IMR-90 (cell line): ENCODE measurements at regions not wholly inside any gene's neighbourhood (a gene's known extent, or its start where the extent isn't known, plus 50 kb on each side); places are given as distances from the start of the nearest gene placed in this dataset.

Experiments used
- ATAC-seq: fragments of 200-7000 bp; cut with Tn5 transposase; 2 replicates; pipeline ENCODE4 v1.9.1; 2020; ENCODE audit warnings: low read depth, mild to moderate bottlenecking, moderate library complexity
- BruUV-seq: library from RNA; stranded (reverse); fragments of 400-500 nt; replicated peaks from 2 replicates; lab custom pipeline; 2021; lab: Mats Ljungman, UMichigan
- CTCF ChIA-PET: fragments of 300-600 bp; formaldehyde crosslinking; extraction: SDS; loops from one replicate; lab custom pipeline; 2021; ENCODE audit warnings: antibody characterized with exemption; lab: Yijun Ruan, JAX
- POLR2A ChIA-PET: fragments of 300-600 bp; sonication (Branson Sonifier 250); formaldehyde crosslinking; loops from one replicate; lab custom pipeline; 2022; ENCODE audit warnings: antibody characterized with exemption; ENCODE audit not compliant: unreplicated experiment; lab: Charles Lee
- DNase-seq: peaks from one replicate; pipeline ENCODE4 v3.0.0; 2013
- H2AFZ ChIP-seq: replicated peaks from 2 replicates; pipeline ENCODE3; 2013; ENCODE audit warnings: low read length, mild to moderate bottlenecking; ENCODE audit not compliant: poor library complexity
- H2AK5ac ChIP-seq: 2 replicates; pipeline ENCODE4 v1.6.1; 2013; ENCODE audit warnings: low read depth, low read length, inconsistent platforms
- H2AK9ac ChIP-seq: replicated peaks from 2 replicates; pipeline ENCODE3; 2013; ENCODE audit warnings: mild to moderate bottlenecking, low read depth, low read length, moderate library complexity; ENCODE audit not compliant: poor library complexity
- H2BK120ac ChIP-seq: 2 replicates; pipeline ENCODE4 v1.6.1; 2013; ENCODE audit warnings: low read depth, low read length, inconsistent platforms
- H2BK15ac ChIP-seq: 3 replicates; pipeline ENCODE4 v1.6.1; 2013; ENCODE audit warnings: low read depth, low read length, inconsistent platforms
- H2BK20ac ChIP-seq: 2 replicates; pipeline ENCODE4 v1.6.1; 2013; ENCODE audit warnings: low read depth, mild to moderate bottlenecking, inconsistent platforms, low read length, moderate library complexity
- H2BK5ac ChIP-seq: 2 replicates; pipeline ENCODE4 v1.6.1; 2013; ENCODE audit warnings: mild to moderate bottlenecking, low read depth, low read length, inconsistent platforms; ENCODE audit not compliant: poor library complexity, severe bottlenecking
- H3K14ac ChIP-seq: replicated peaks from 2 replicates; pipeline ENCODE4 v1.6.1; 2013; ENCODE audit warnings: low read depth, low read length, inconsistent platforms
- H3K18ac ChIP-seq: 2 replicates; pipeline ENCODE4 v1.6.1; 2013; ENCODE audit warnings: low read depth, low read length, control low read depth
- H3K23ac ChIP-seq: 2 replicates; pipeline ENCODE4 v1.6.1; 2013; ENCODE audit warnings: low read depth, low read length, inconsistent platforms
- H3K27ac ChIP-seq: 2 replicates; pipeline ENCODE4 v1.5.1; 2013; ENCODE audit warnings: mild to moderate bottlenecking, control low read depth, low read length; ENCODE audit not compliant: insufficient read depth
- H3K27me3 ChIP-seq: 2 replicates; pipeline ENCODE4 v1.6.1; 2013; ENCODE audit warnings: low read length; ENCODE audit not compliant: control insufficient read depth, insufficient read depth
- H3K36me3 ChIP-seq: 2 replicates; pipeline ENCODE4 v1.6.1; 2013; ENCODE audit warnings: low read length, mixed read lengths; ENCODE audit not compliant: control insufficient read depth, insufficient read depth
- H3K4ac ChIP-seq: 2 replicates; pipeline ENCODE4 v1.6.1; 2013; ENCODE audit warnings: low read depth, low read length, inconsistent platforms
- H3K4me1 ChIP-seq: 2 replicates; pipeline ENCODE4 v1.6.1; 2013; ENCODE audit warnings: low read length, mixed read lengths; ENCODE audit not compliant: control insufficient read depth, insufficient read depth
- H3K4me2 ChIP-seq: 2 replicates; pipeline ENCODE4 v1.6.1; 2013; ENCODE audit warnings: low read depth, mild to moderate bottlenecking, control low read depth, low read length, moderate library complexity
- H3K4me3 ChIP-seq: 2 replicates; pipeline ENCODE4 v1.5.1; 2013; ENCODE audit warnings: low read depth, mild to moderate bottlenecking, control low read depth, low read length, moderate library complexity; ENCODE audit not compliant: insufficient read depth
- H3K56ac ChIP-seq: 2 replicates; pipeline ENCODE4 v1.6.1; 2013; ENCODE audit warnings: low read length, inconsistent platforms; ENCODE audit not compliant: insufficient read depth; ENCODE audit errors: extremely low read depth
- H3K79me1 ChIP-seq, 2 experiments: 2 replicates each; pipeline ENCODE4 v1.6.1; 2013; ENCODE audit warnings: low read length in 2 of 2, inconsistent platforms in 1 of 2, low read depth in 1 of 2
- H3K9ac ChIP-seq: 2 replicates; pipeline ENCODE4 v1.6.1; 2013; ENCODE audit warnings: low read depth, low read length, control low read depth
- H3K9me1 ChIP-seq: 2 replicates; pipeline ENCODE4 v1.6.1; 2013; ENCODE audit warnings: low read length, inconsistent platforms; ENCODE audit not compliant: insufficient read depth
- H3K9me3 ChIP-seq: 2 replicates; pipeline ENCODE4 v1.6.1; 2013; ENCODE audit warnings: low read length; ENCODE audit not compliant: control insufficient read depth, insufficient read depth
- H4K20me1 ChIP-seq: 2 replicates; pipeline ENCODE4 v1.6.1; 2013; ENCODE audit warnings: low read length, inconsistent platforms; ENCODE audit not compliant: insufficient read depth
- H4K5ac ChIP-seq: 2 replicates; pipeline ENCODE4 v1.6.1; 2013; ENCODE audit warnings: mild to moderate bottlenecking, low read depth, low read length, control low read depth
- H4K8ac ChIP-seq, 2 experiments: 2 replicates each; pipeline ENCODE4 v1.6.1; 2013; ENCODE audit warnings: low read depth in 2 of 2, low read length in 2 of 2, control low read depth in 1 of 2, inconsistent platforms in 1 of 2
- H4K91ac ChIP-seq: 2 replicates; pipeline ENCODE4 v1.6.1; 2013; ENCODE audit warnings: low read depth, low read length, inconsistent platforms; ENCODE audit not compliant: insufficient read depth
- BHLHE40 ChIP-seq: fragments of 150-350 bp; IDR thresholded peaks from 2 replicates; pipeline ENCODE4 v1.6.1; 2016; ENCODE audit warnings: mild to moderate bottlenecking, low read depth, low read length
- CEBPB ChIP-seq: IDR thresholded peaks from 2 replicates; pipeline ENCODE4 v1.6.1; 2012; ENCODE audit warnings: low read depth, low read length, improper control_type of control experiment
- CHD1 ChIP-seq: IDR thresholded peaks from 2 replicates; pipeline ENCODE4 v1.6.1; 2012; ENCODE audit warnings: low read depth, low read length, improper control_type of control experiment
- ELK1 ChIP-seq: fragments of 150-350 bp; IDR thresholded peaks from 2 replicates; pipeline ENCODE4 v1.6.1; 2016; ENCODE audit warnings: low read depth, mild to moderate bottlenecking, low read length, moderate library complexity, borderline replicate concordance
- FOS ChIP-seq: fragments of 150-350 bp; IDR thresholded peaks from 2 replicates; pipeline ENCODE4 v1.6.1; 2016; ENCODE audit warnings: low read depth, low read length
- MAFK ChIP-seq: IDR thresholded peaks from 2 replicates; pipeline ENCODE4 v1.6.1; 2012; ENCODE audit warnings: low read depth, low read length, improper control_type of control experiment
- MAZ ChIP-seq: IDR thresholded peaks from 2 replicates; pipeline ENCODE4 v1.6.1; 2012; ENCODE audit warnings: low read depth, mild to moderate bottlenecking, low read length, improper control_type of control experiment, moderate library complexity, borderline replicate concordance
- MXI1 ChIP-seq: IDR thresholded peaks from 2 replicates; pipeline ENCODE4 v1.6.1; 2012; ENCODE audit warnings: low read depth, mild to moderate bottlenecking, low read length, moderate library complexity, borderline replicate concordance
- NFE2L2 ChIP-seq: fragments of 150-350 bp; IDR thresholded peaks from 2 replicates; pipeline ENCODE4 v1.6.1; 2016; ENCODE audit warnings: low read depth, mild to moderate bottlenecking, low read length
- POLR2A ChIP-seq: IDR thresholded peaks from 2 replicates; pipeline ENCODE4 v1.6.1; 2012; ENCODE audit warnings: mild to moderate bottlenecking, low read depth, low read length
- RAD21 ChIP-seq: IDR thresholded peaks from 2 replicates; pipeline ENCODE4 v1.6.1; 2012; ENCODE audit warnings: low read length, improper control_type of control experiment
- RCOR1 ChIP-seq: IDR thresholded peaks from 2 replicates; pipeline ENCODE4 v1.6.1; 2012; ENCODE audit warnings: mild to moderate bottlenecking, low read length, improper control_type of control experiment; ENCODE audit not compliant: insufficient replicate concordance
- RFX5 ChIP-seq: IDR thresholded peaks from 2 replicates; pipeline ENCODE4 v1.8.0; 2012; ENCODE audit warnings: low read depth, mild to moderate bottlenecking, low read length, moderate library complexity
- SMC3 ChIP-seq: fragments of 150-350 bp; IDR thresholded peaks from 2 replicates; pipeline ENCODE4 v1.6.1; 2016; ENCODE audit warnings: low read depth, mild to moderate bottlenecking, antibody characterized with exemption, low read length, moderate library complexity
- USF2 ChIP-seq: fragments of 150-350 bp; IDR thresholded peaks from 2 replicates; pipeline ENCODE4 v1.6.1; 2017; ENCODE audit warnings: mild to moderate bottlenecking, antibody characterized with exemption, low read length, low read depth
- WGBS, 2 experiments: methylation state at CpG; one replicate each; pipeline versions ENCODE4 v1.1.5 to v1.1.7; 2013; ENCODE audit warnings: missing lambda C conversion rate in 2 of 2; ENCODE audit not compliant: insufficient read length in 1 of 2; ENCODE audit errors: extremely low coverage in 2 of 2; 5-methylcytosine and 5-hydroxymethylcytosine counted together
- dilution Hi-C: fragments of 300-500 bp; cut with HindIII; formaldehyde crosslinking; loops from one replicate; pipeline ENCODE4 v1.14.3; 2018; ENCODE audit warnings: low sequenced_read_pairs; ENCODE audit not compliant: unreplicated experiment
- in situ Hi-C: fragments of 300-500 bp; cut with MboI; formaldehyde crosslinking; loops from 3 replicates; pipeline ENCODE4 v1.14.3; 2019; ENCODE audit warnings: low sequenced_read_pairs, inconsistent platforms, mixed read lengths
- intact Hi-C: fragments of 100-400 bp; cut with micrococcal nuclease; formaldehyde crosslinking; loops from 2 replicates; pipeline ENCODE4 v1.10.0; 2022
- TF ChIP-seq, protein P1 (sequence below): conservative IDR thresholded peaks from 2 replicates; pipeline ENCODE4 v1.5.1; 2012; ENCODE audit warnings: mild to moderate bottlenecking, low read depth, low read length, improper control_type of control experiment

- Histone ChIP-seq H3K27me3 (no peaks in the 10 kb centered on the region), H2BK120ac (no peak overlapping the region), H3K9me1 (no peaks in the 10 kb centered on the region), H2AK9ac (no peak overlapping the region), H2BK15ac (no peak overlapping the region), H3K14ac (no peak overlapping the region), H3K9me3 (no peaks in the 10 kb centered on the region), H3K4me1 (no peaks in the 10 kb centered on the region), H4K8ac (no peak overlapping the region), H3K79me1 (no peaks in the 10 kb centered on the region), H3K4me2 (no peak overlapping the region), H3K36me3 (no peaks in the 10 kb centered on the region), H3K56ac (no peak overlapping the region), H3K18ac (no peak overlapping the region), H3K27ac (no peak overlapping the region), H4K91ac (no peak overlapping the region), H3K9ac (no peak overlapping the region), H2AK5ac (no peak overlapping the region), H4K20me1 (no peaks in the 10 kb centered on the region), H2AFZ (no peak overlapping the region), H2BK20ac (no peak overlapping the region), H3K23ac (no peak overlapping the region), H3K4ac (no peak overlapping the region), H4K5ac (no peak overlapping the region), H3K4me3 (no peak overlapping the region), H2BK5ac (no peak overlapping the region)
- ATAC-seq (no peak), DNase-seq (no peak)
- in situ Hi-C loops (no loop called here), intact Hi-C loops (no loop called here), dilution Hi-C loops (no loop called here)
- 77% methylated on average over 4 of the region's 4 CpGs; no CpG with 5 or more reads in 1 of the 2 experiments for WGBS, 2 experiments
- TF ChIP-seq USF2 (no peak), NFE2L2 (no peak), CEBPB (no peak), MAZ (no peak), RCOR1 (no peak), RAD21 (no peak), POLR2A (no peak), MXI1 (no peak), ELK1 (no peak), RFX5 (no peak), CHD1 (no peak), FOS (no peak), MAFK (no peak), BHLHE40 (no peak), SMC3 (no peak)
- TF ChIP-seq, protein P1, sequence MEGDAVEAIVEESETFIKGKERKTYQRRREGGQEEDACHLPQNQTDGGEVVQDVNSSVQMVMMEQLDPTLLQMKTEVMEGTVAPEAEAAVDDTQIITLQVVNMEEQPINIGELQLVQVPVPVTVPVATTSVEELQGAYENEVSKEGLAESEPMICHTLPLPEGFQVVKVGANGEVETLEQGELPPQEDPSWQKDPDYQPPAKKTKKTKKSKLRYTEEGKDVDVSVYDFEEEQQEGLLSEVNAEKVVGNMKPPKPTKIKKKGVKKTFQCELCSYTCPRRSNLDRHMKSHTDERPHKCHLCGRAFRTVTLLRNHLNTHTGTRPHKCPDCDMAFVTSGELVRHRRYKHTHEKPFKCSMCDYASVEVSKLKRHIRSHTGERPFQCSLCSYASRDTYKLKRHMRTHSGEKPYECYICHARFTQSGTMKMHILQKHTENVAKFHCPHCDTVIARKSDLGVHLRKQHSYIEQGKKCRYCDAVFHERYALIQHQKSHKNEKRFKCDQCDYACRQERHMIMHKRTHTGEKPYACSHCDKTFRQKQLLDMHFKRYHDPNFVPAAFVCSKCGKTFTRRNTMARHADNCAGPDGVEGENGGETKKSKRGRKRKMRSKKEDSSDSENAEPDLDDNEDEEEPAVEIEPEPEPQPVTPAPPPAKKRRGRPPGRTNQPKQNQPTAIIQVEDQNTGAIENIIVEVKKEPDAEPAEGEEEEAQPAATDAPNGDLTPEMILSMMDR = no peak
- BruUV-seq = no TSS peak
- CTCF ChIA-PET = no interaction called here
- POLR2A ChIA-PET = no interaction called here
Measured at GRCh38 chr21:14684071-14684470, 138.0 kb upstream of the SAMSN1 start.
